WTC11 (cell line): ENCODE measurements at regions not wholly inside any gene's neighbourhood (a gene's known extent, or its start where the extent isn't known, plus 50 kb on each side); places are given as distances from the start of the nearest gene placed in this dataset.

Experiments used
- ATAC-seq: fragments of 200-7000 bp; cut with Tn5 transposase; 2 replicates; pipeline ENCODE4 v1.10.0; 2021; ENCODE audit warnings: mild to moderate bottlenecking, moderate library complexity
- CTCF ChIA-PET: fragments of 300-600 bp; sonication (Branson Sonifier 250); formaldehyde crosslinking; loops from one replicate; lab custom pipeline; 2021; ENCODE audit warnings: antibody characterized with exemption; lab: Charles Lee
- POLR2A ChIA-PET: fragments of 350-600 bp; sonication (Branson Sonifier 250); formaldehyde crosslinking; loops from one replicate; lab custom pipeline; 2021; ENCODE audit warnings: antibody characterized with exemption; lab: Charles Lee
- DNase-seq: peaks from one replicate; pipeline ENCODE4 v3.0.0; 2021; ENCODE audit warnings: low spot score
- H3K27ac Mint-ChIP-seq: 2 replicates; pipeline ENCODE4 v1.8.0; 2021; ENCODE audit warnings: mixed read lengths
- H3K27me3 Mint-ChIP-seq: 2 replicates; pipeline ENCODE4 v1.8.0; 2021; ENCODE audit warnings: low read depth, mild to moderate bottlenecking, moderate library complexity, mixed read lengths
- H3K36me3 Mint-ChIP-seq: 2 replicates; pipeline ENCODE4 v1.8.0; 2021; ENCODE audit warnings: mixed read lengths
- H3K4me1 Mint-ChIP-seq: 2 replicates; pipeline ENCODE4 v1.8.0; 2022; ENCODE audit warnings: mixed read lengths
- H3K4me3 Mint-ChIP-seq: 2 replicates; pipeline ENCODE4 v1.8.0; 2021; ENCODE audit warnings: mild to moderate bottlenecking, moderate library complexity, mixed read lengths
- H3K9me3 Mint-ChIP-seq: 2 replicates; pipeline ENCODE4 v1.8.0; 2021; ENCODE audit warnings: mixed read lengths
- ELF4 ChIP-seq: sonication (generic); formaldehyde crosslinking; IDR thresholded peaks from 2 replicates; pipeline ENCODE4 v1.8.1; 2022; ENCODE audit warnings: low read depth, mild to moderate bottlenecking, moderate library complexity, missing genetic modification reagents
- FOXP1 ChIP-seq: sonication (generic); formaldehyde crosslinking; IDR thresholded peaks from 2 replicates; pipeline ENCODE4 v1.8.0; 2022; ENCODE audit warnings: missing genetic modification reagents, mild to moderate bottlenecking, moderate library complexity, borderline replicate concordance
- GRHL2 ChIP-seq: fragments of 250-450 bp; sonication (Bioruptor Pico); IDR thresholded peaks from 2 replicates; pipeline ENCODE4 v1.8.0; 2022; ENCODE audit warnings: mild to moderate bottlenecking, moderate library complexity; ENCODE audit not compliant: insufficient replicate concordance, severe bottlenecking
- HMGA2 ChIP-seq: fragments of 250-450 bp; sonication (Bioruptor Pico); IDR thresholded peaks from 2 replicates; pipeline ENCODE4 v1.4.0; 2021; ENCODE audit warnings: mild to moderate bottlenecking, moderate library complexity
- IRF2 ChIP-seq: sonication (generic); formaldehyde crosslinking; IDR thresholded peaks from 2 replicates; pipeline ENCODE4 v1.8.0; 2022; ENCODE audit warnings: low read depth, missing genetic modification reagents, borderline replicate concordance
- JAZF1 ChIP-seq: fragments of 250-450 bp; sonication (Bioruptor Pico); IDR thresholded peaks from 2 replicates; pipeline ENCODE4 v1.9.0; 2021; ENCODE audit warnings: moderate library complexity, mild to moderate bottlenecking, inconsistent platforms
- MYBL2 ChIP-seq: sonication (generic); formaldehyde crosslinking; IDR thresholded peaks from 2 replicates; pipeline ENCODE4 v1.8.1; 2023; ENCODE audit warnings: mild to moderate bottlenecking, moderate library complexity, missing genetic modification reagents
- NR1H2 ChIP-seq: sonication (generic); formaldehyde crosslinking; IDR thresholded peaks from 2 replicates; pipeline ENCODE4 v1.9.0; 2021; ENCODE audit warnings: mild to moderate bottlenecking, moderate library complexity, missing genetic modification reagents
- NR2C2 ChIP-seq: sonication (generic); formaldehyde crosslinking; IDR thresholded peaks from 2 replicates; pipeline ENCODE4 v1.8.0; 2022; ENCODE audit warnings: mild to moderate bottlenecking, missing genetic modification reagents
- PRRX2 ChIP-seq: fragments of 250-450 bp; sonication (Bioruptor Pico); IDR thresholded peaks from 2 replicates; pipeline ENCODE4 v1.8.0; 2021; ENCODE audit warnings: mild to moderate bottlenecking
- RORB ChIP-seq: fragments of 250-450 bp; sonication (Bioruptor Pico); IDR thresholded peaks from 2 replicates; pipeline ENCODE4 v1.9.0; 2021; ENCODE audit warnings: mild to moderate bottlenecking
- SMAD3 ChIP-seq: sonication (generic); formaldehyde crosslinking; IDR thresholded peaks from 2 replicates; pipeline ENCODE4 v1.8.0; 2022; ENCODE audit warnings: missing genetic modification reagents, mild to moderate bottlenecking, borderline replicate concordance
- SP1 ChIP-seq: sonication (generic); formaldehyde crosslinking; conservative IDR thresholded peaks from 2 replicates; pipeline ENCODE4 v1.8.1; 2022; ENCODE audit warnings: missing genetic modification reagents
- TEAD4 ChIP-seq: sonication (generic); formaldehyde crosslinking; IDR thresholded peaks from 2 replicates; pipeline ENCODE4 v1.8.0; 2022; ENCODE audit warnings: mild to moderate bottlenecking, missing genetic modification reagents
- TP53 ChIP-seq: sonication (generic); formaldehyde crosslinking; IDR thresholded peaks from 2 replicates; pipeline ENCODE4 v1.8.1; 2023; ENCODE audit warnings: mild to moderate bottlenecking, missing genetic modification reagents
- ZNF121 ChIP-seq: sonication (generic); formaldehyde crosslinking; IDR thresholded peaks from 2 replicates; pipeline ENCODE4 v1.8.0; 2023; ENCODE audit warnings: missing genetic modification reagents
- ZNF232 ChIP-seq: sonication (generic); formaldehyde crosslinking; IDR thresholded peaks from 2 replicates; pipeline ENCODE4 v1.8.0; 2022; ENCODE audit warnings: mild to moderate bottlenecking, missing genetic modification reagents
- ZNF263 ChIP-seq: sonication (generic); formaldehyde crosslinking; IDR thresholded peaks from 2 replicates; pipeline ENCODE4 v1.8.1; 2022; ENCODE audit warnings: low read depth, mild to moderate bottlenecking, moderate library complexity, missing genetic modification reagents
- ZNF317 ChIP-seq: sonication (generic); formaldehyde crosslinking; IDR thresholded peaks from 2 replicates; pipeline ENCODE4 v1.8.1; 2023; ENCODE audit warnings: low read depth, mild to moderate bottlenecking, moderate library complexity, missing genetic modification reagents, borderline replicate concordance
- ZNF416 ChIP-seq: fragments of 250-450 bp; sonication (Bioruptor Pico); IDR thresholded peaks from 2 replicates; pipeline ENCODE4 v1.9.0; 2021; ENCODE audit warnings: mild to moderate bottlenecking, inconsistent platforms
- ZNF671 ChIP-seq: fragments of 250-450 bp; sonication (Bioruptor Pico); IDR thresholded peaks from 2 replicates; pipeline ENCODE4 v1.8.0; 2021; ENCODE audit warnings: mild to moderate bottlenecking
- TF ChIP-seq, protein P1 (sequence below): sonication (generic); formaldehyde crosslinking; IDR thresholded peaks from 2 replicates; pipeline ENCODE4 v1.8.1; 2023; ENCODE audit warnings: mild to moderate bottlenecking, missing genetic modification reagents
- TF ChIP-seq, protein P2 (sequence below): sonication (generic); formaldehyde crosslinking; IDR thresholded peaks from 2 replicates; pipeline ENCODE4 v1.8.1; 2022; ENCODE audit warnings: low read depth, mild to moderate bottlenecking, moderate library complexity, missing genetic modification reagents, borderline replicate concordance
- TF ChIP-seq, protein P3 (sequence below): fragments of 250-450 bp; sonication (Bioruptor Pico); IDR thresholded peaks from 2 replicates; pipeline ENCODE4 v1.8.0; 2021; ENCODE audit warnings: mild to moderate bottlenecking
- TF ChIP-seq, protein P4 (sequence below): fragments of 250-450 bp; sonication (Bioruptor Pico); IDR thresholded peaks from 2 replicates; pipeline ENCODE4 v2.1.2; 2022; ENCODE audit warnings: mild to moderate bottlenecking, moderate library complexity
- TF ChIP-seq, protein P5 (sequence below): sonication (generic); formaldehyde crosslinking; IDR thresholded peaks from 2 replicates; pipeline ENCODE4 v1.8.1; 2022; ENCODE audit warnings: mild to moderate bottlenecking, missing genetic modification reagents, moderate library complexity, borderline replicate concordance
- TF ChIP-seq, protein P6 (sequence below): sonication (generic); formaldehyde crosslinking; conservative IDR thresholded peaks from 2 replicates; pipeline ENCODE4 v1.8.1; 2023; ENCODE audit warnings: mild to moderate bottlenecking, low read depth, missing genetic modification reagents, moderate library complexity

DNA sequence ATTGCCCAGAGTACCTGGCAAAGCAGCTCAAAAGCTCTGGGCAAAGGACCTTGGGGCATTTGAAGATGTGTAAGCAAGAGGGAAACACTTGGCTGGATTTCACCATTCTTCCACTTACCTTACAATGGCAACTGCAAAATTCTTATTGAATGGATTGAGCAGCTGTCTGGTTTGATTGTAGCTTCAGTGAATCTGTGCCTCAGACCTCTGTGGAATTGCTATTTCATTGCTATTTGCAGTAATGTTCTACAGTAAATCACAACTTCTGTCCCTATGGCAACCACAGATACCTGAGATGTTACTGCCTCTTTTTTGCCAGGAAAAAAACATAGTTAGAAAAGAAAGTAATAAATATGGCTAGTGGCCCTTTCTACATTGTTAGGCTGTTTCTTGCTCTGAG is 519.5 kb downstream of the SUCLA2 start:
- Mint-ChIP-seq H3K27ac (no peak overlapping the region), H3K9me3 (peaks cover 3% of the 10 kb centered on the region; the same call in 1 of the 2 replicates), H3K4me1 (peaks cover 13% of the 10 kb centered on the region), H3K4me3 (no peak overlapping the region), H3K36me3 (no peaks in the 10 kb centered on the region), H3K27me3 (no peaks in the 10 kb centered on the region)
- DNase-seq (no peak), ATAC-seq (no peak)
- POLR2A ChIA-PET: no interaction called here
- TF ChIP-seq PRRX2 (CRISPR knock-in tag): no peak
- TF ChIP-seq SP1 (CRISPR knock-in tag): no peak
- TF ChIP-seq, protein P1, sequence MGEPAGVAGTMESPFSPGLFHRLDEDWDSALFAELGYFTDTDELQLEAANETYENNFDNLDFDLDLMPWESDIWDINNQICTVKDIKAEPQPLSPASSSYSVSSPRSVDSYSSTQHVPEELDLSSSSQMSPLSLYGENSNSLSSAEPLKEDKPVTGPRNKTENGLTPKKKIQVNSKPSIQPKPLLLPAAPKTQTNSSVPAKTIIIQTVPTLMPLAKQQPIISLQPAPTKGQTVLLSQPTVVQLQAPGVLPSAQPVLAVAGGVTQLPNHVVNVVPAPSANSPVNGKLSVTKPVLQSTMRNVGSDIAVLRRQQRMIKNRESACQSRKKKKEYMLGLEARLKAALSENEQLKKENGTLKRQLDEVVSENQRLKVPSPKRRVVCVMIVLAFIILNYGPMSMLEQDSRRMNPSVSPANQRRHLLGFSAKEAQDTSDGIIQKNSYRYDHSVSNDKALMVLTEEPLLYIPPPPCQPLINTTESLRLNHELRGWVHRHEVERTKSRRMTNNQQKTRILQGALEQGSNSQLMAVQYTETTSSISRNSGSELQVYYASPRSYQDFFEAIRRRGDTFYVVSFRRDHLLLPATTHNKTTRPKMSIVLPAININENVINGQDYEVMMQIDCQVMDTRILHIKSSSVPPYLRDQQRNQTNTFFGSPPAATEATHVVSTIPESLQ (CRISPR knock-in tag): no peak
- TF ChIP-seq, protein P2, sequence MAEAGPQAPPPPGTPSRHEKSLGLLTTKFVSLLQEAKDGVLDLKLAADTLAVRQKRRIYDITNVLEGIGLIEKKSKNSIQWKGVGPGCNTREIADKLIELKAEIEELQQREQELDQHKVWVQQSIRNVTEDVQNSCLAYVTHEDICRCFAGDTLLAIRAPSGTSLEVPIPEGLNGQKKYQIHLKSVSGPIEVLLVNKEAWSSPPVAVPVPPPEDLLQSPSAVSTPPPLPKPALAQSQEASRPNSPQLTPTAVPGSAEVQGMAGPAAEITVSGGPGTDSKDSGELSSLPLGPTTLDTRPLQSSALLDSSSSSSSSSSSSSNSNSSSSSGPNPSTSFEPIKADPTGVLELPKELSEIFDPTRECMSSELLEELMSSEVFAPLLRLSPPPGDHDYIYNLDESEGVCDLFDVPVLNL: no peak
- no peak for TF ChIP-seq MYBL2 (CRISPR knock-in tag)
- no peak for TF ChIP-seq NR2C2 (CRISPR knock-in tag)
- TF ChIP-seq, protein P3, sequence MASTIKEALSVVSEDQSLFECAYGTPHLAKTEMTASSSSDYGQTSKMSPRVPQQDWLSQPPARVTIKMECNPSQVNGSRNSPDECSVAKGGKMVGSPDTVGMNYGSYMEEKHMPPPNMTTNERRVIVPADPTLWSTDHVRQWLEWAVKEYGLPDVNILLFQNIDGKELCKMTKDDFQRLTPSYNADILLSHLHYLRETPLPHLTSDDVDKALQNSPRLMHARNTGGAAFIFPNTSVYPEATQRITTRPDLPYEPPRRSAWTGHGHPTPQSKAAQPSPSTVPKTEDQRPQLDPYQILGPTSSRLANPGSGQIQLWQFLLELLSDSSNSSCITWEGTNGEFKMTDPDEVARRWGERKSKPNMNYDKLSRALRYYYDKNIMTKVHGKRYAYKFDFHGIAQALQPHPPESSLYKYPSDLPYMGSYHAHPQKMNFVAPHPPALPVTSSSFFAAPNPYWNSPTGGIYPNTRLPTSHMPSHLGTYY (CRISPR knock-in tag): no peak
- no peak for TF ChIP-seq ZNF232 (CRISPR knock-in tag)
- TF ChIP-seq, protein P4, sequence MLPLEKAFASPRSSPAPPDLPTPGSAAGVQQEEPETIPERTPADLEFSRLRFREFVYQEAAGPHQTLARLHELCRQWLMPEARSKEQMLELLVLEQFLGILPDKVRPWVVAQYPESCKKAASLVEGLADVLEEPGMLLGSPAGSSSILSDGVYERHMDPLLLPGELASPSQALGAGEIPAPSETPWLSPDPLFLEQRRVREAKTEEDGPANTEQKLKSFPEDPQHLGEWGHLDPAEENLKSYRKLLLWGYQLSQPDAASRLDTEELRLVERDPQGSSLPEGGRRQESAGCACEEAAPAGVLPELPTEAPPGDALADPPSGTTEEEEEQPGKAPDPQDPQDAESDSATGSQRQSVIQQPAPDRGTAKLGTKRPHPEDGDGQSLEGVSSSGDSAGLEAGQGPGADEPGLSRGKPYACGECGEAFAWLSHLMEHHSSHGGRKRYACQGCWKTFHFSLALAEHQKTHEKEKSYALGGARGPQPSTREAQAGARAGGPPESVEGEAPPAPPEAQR (CRISPR knock-in tag): no peak
- TF ChIP-seq GRHL2 (CRISPR knock-in tag): no peak
- TF ChIP-seq ELF4: no peak
- CTCF ChIA-PET: no interaction called here

DNA sequence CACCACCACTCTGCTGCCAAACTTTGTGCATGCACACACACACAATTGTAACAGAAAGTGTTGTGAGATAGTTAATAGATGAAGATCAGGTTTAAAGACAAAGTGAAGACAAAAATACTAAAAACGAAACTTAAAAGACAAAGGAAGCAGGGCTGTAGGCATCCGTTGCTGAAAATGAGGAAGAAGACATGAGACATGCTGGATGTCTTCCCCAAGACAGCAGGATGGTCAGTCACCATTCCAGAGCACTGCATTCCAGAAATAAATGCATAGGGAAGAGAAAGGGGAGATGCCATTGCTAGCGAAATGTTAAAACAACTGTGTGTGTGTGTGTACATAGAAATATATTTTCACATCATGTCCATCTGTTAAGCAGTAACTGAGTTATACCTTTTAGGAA is 520.1 kb downstream of the SUCLA2 start:
- H3K4me3 Mint-ChIP-seq: no peak overlapping the region
- peaks cover 9% of the 10 kb centered on the region; the same call in 1 of the 2 replicates for H3K4me1 Mint-ChIP-seq
- ChIA-PET POLR2A (no interaction called here), CTCF (no interaction called here)
- ATAC-seq (no peak), DNase-seq (no peak)
- peaks cover 3% of the 10 kb centered on the region; the same call in 1 of the 2 replicates for H3K9me3 Mint-ChIP-seq
- no peak overlapping the region for H3K27ac Mint-ChIP-seq
- no peaks in the 10 kb centered on the region for H3K36me3 Mint-ChIP-seq
- no peaks in the 10 kb centered on the region for H3K27me3 Mint-ChIP-seq
- TF ChIP-seq ZNF121 (CRISPR knock-in tag) (no peak), ZNF671 (no peak), IRF2 (CRISPR knock-in tag) (no peak), ZNF416 (CRISPR knock-in tag) (no peak), ZNF317 (CRISPR knock-in tag) (no peak), NR1H2 (CRISPR knock-in tag) (no peak), JAZF1 (CRISPR knock-in tag) (no peak), NR2C2 (CRISPR knock-in tag) (no peak), SMAD3 (CRISPR knock-in tag) (no peak), PRRX2 (CRISPR knock-in tag) (no peak), FOXP1 (CRISPR knock-in tag) (no peak), HMGA2 (no peak), ZNF263 (CRISPR knock-in tag) (no peak), TP53 (CRISPR knock-in tag) (no peak), TEAD4 (CRISPR knock-in tag) (no peak), RORB (CRISPR knock-in tag) (no peak)
- TF ChIP-seq, protein P5, sequence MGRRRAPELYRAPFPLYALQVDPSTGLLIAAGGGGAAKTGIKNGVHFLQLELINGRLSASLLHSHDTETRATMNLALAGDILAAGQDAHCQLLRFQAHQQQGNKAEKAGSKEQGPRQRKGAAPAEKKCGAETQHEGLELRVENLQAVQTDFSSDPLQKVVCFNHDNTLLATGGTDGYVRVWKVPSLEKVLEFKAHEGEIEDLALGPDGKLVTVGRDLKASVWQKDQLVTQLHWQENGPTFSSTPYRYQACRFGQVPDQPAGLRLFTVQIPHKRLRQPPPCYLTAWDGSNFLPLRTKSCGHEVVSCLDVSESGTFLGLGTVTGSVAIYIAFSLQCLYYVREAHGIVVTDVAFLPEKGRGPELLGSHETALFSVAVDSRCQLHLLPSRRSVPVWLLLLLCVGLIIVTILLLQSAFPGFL (CRISPR knock-in tag): no peak
- TF ChIP-seq, protein P3 (CRISPR knock-in tag): no peak
- TF ChIP-seq, protein P6, sequence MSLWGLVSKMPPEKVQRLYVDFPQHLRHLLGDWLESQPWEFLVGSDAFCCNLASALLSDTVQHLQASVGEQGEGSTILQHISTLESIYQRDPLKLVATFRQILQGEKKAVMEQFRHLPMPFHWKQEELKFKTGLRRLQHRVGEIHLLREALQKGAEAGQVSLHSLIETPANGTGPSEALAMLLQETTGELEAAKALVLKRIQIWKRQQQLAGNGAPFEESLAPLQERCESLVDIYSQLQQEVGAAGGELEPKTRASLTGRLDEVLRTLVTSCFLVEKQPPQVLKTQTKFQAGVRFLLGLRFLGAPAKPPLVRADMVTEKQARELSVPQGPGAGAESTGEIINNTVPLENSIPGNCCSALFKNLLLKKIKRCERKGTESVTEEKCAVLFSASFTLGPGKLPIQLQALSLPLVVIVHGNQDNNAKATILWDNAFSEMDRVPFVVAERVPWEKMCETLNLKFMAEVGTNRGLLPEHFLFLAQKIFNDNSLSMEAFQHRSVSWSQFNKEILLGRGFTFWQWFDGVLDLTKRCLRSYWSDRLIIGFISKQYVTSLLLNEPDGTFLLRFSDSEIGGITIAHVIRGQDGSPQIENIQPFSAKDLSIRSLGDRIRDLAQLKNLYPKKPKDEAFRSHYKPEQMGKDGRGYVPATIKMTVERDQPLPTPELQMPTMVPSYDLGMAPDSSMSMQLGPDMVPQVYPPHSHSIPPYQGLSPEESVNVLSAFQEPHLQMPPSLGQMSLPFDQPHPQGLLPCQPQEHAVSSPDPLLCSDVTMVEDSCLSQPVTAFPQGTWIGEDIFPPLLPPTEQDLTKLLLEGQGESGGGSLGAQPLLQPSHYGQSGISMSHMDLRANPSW (CRISPR knock-in tag): no peak
